H1 (cell line): ENCODE measurements at regions not wholly inside any gene's neighbourhood (a gene's known extent, or its start where the extent isn't known, plus 50 kb on each side); places are given as distances from the start of the nearest gene placed in this dataset.

Experiments used
- CTCF ChIA-PET: fragments of 300-600 bp; sonication (Branson Sonifier 250); formaldehyde crosslinking; loops from one replicate; lab custom pipeline; 2021; ENCODE audit not compliant: partially characterized antibody; lab: Charles Lee
- POLR2A ChIA-PET: fragments of 300-600 bp; sonication (Branson Sonifier 250); formaldehyde crosslinking; loops from one replicate; lab custom pipeline; 2021; ENCODE audit warnings: inconsistent platforms; ENCODE audit not compliant: partially characterized antibody; lab: Charles Lee
- DNase-seq, 2 experiments: peaks; one replicate each; pipeline versions ENCODE4 v3.0.0 to v3.0.0-alpha.2; 2010 to 2022; ENCODE audit warnings: low spot score in 2 of 2, low read depth in 1 of 2, mixed read lengths in 1 of 2
- FAIRE-seq: peaks from 2 replicates; lab custom pipeline; 2011; peaks lifted over from hg19 to GRCh38; lab: Jason Lieb, UNC
- H2AFZ ChIP-seq: 2 replicates; pipeline ENCODE4 v1.8.1; 2012; ENCODE audit warnings: low read length, inconsistent platforms
- H2AK5ac ChIP-seq: 2 replicates; pipeline ENCODE4 v1.6.1; 2013; ENCODE audit warnings: low read depth, low read length
- H2BK120ac ChIP-seq: replicated peaks from 2 replicates; pipeline ENCODE3; 2013; ENCODE audit warnings: low read depth, low read length, inconsistent platforms
- H2BK12ac ChIP-seq: 2 replicates; pipeline ENCODE4 v1.6.1; 2013; ENCODE audit warnings: low read depth, low read length
- H2BK15ac ChIP-seq: 2 replicates; pipeline ENCODE4 v1.6.1; 2013; ENCODE audit warnings: low read length
- H2BK20ac ChIP-seq: 2 replicates; pipeline ENCODE4 v1.6.1; 2013; ENCODE audit warnings: low read length
- H2BK5ac ChIP-seq: 2 replicates; pipeline ENCODE4 v1.6.1; 2013; ENCODE audit warnings: low read depth, low read length
- H3K14ac ChIP-seq: 2 replicates; pipeline ENCODE4 v1.6.1; 2013; ENCODE audit warnings: inconsistent platforms; ENCODE audit not compliant: insufficient read length
- H3K18ac ChIP-seq: 2 replicates; pipeline ENCODE4 v1.6.1; 2013; ENCODE audit warnings: low read length; ENCODE audit errors: extremely low read depth
- H3K23ac ChIP-seq: 2 replicates; pipeline ENCODE4 v1.6.1; 2013; ENCODE audit warnings: inconsistent platforms; ENCODE audit not compliant: insufficient read length
- H3K23me2 ChIP-seq: 2 replicates; pipeline ENCODE4 v1.6.1; 2013; ENCODE audit warnings: low read depth, low read length
- H3K27ac ChIP-seq: 2 replicates; pipeline ENCODE4 v1.6.1; 2011; ENCODE audit warnings: low read depth, low read length, inconsistent platforms
- H3K27me3 ChIP-seq, 4 experiments: replicated peaks in 1 of 4; 1 replicate in 1 of 4; 2 replicates in 3 of 4; pipeline versions ENCODE4 v1.6.1 to v1.8.1; 2011 to 2013; ENCODE audit warnings: low read length in 3 of 4, mild to moderate bottlenecking in 3 of 4, inconsistent platforms in 2 of 4, mixed read lengths in 2 of 4, moderate library complexity in 1 of 4; ENCODE audit not compliant: control insufficient read depth in 3 of 4, insufficient read depth in 3 of 4; ENCODE audit errors: extremely low read depth in 1 of 4
- H3K36me3 ChIP-seq, 4 experiments: 2 replicates each; pipeline versions ENCODE4 v1.6.1 to v1.8.1; 2011 to 2013; ENCODE audit warnings: mild to moderate bottlenecking in 4 of 4, low read length in 3 of 4, moderate library complexity in 2 of 4, control low read depth in 1 of 4, inconsistent platforms in 1 of 4; ENCODE audit not compliant: insufficient read depth in 4 of 4, control insufficient read depth in 2 of 4
- H3K4ac ChIP-seq: replicated peaks from 2 replicates; pipeline ENCODE3; 2013; ENCODE audit warnings: low read length, low read depth, mixed read lengths, inconsistent platforms; ENCODE audit not compliant: insufficient read length
- H3K4me1 ChIP-seq, 4 experiments: replicated peaks in 1 of 4; 1 replicate in 1 of 4; 2 replicates in 3 of 4; pipeline versions ENCODE4 v1.6.1 to v1.8.1; 2011 to 2013; ENCODE audit warnings: low read length in 3 of 4, inconsistent platforms in 2 of 4, mixed read lengths in 1 of 4; ENCODE audit not compliant: insufficient read depth in 4 of 4, control insufficient read depth in 3 of 4
- H3K4me2 ChIP-seq, 2 experiments: 2 replicates each; pipeline versions ENCODE4 v1.6.1 to v1.8.1; 2011 to 2013; ENCODE audit warnings: low read depth in 2 of 2, low read length in 2 of 2, control low read depth in 1 of 2, inconsistent platforms in 1 of 2, mild to moderate bottlenecking in 1 of 2; ENCODE audit not compliant: insufficient read depth in 1 of 2
- H3K4me3 ChIP-seq, 4 experiments: fragments of 200-600, 300-600 bp in 1 of 4; sonication (generic), shearing (Covaris generic), sonication (Bioruptor Twin) in 1 of 4; 2 replicates each; pipeline versions ENCODE4 v1.5.1 to v1.8.1; 2011 to 2016; ENCODE audit warnings: low read length in 4 of 4, low read depth in 3 of 4, control low read depth in 2 of 4, inconsistent platforms in 2 of 4, mild to moderate bottlenecking in 2 of 4, mixed read lengths in 1 of 4, moderate library complexity in 1 of 4; ENCODE audit not compliant: insufficient read depth in 2 of 4; ENCODE audit errors: extremely low read depth in 1 of 4
- H3K56ac ChIP-seq: replicated peaks from 2 replicates; pipeline ENCODE3; 2013; ENCODE audit warnings: low read depth, mild to moderate bottlenecking, mixed read lengths, low read length, inconsistent platforms; ENCODE audit not compliant: insufficient read length
- H3K79me1 ChIP-seq: 2 replicates; pipeline ENCODE4 v1.6.1; 2013; ENCODE audit warnings: low read depth, low read length, control low read depth
- H3K79me2 ChIP-seq, 2 experiments: 2 replicates each; pipeline versions ENCODE4 v1.6.1 to v1.8.1; 2012 to 2013; ENCODE audit warnings: low read length in 2 of 2, mild to moderate bottlenecking in 2 of 2, inconsistent platforms in 1 of 2; ENCODE audit not compliant: insufficient read depth in 2 of 2, control insufficient read depth in 1 of 2
- H3K9ac ChIP-seq, 4 experiments: replicated peaks in 1 of 4; 1 replicate in 1 of 4; 2 replicates in 3 of 4; pipeline versions ENCODE4 v1.6.1 to v1.8.1; 2011 to 2013; ENCODE audit warnings: low read depth in 3 of 4, low read length in 3 of 4, control low read depth in 2 of 4, mild to moderate bottlenecking in 2 of 4, moderate library complexity in 2 of 4, inconsistent platforms in 1 of 4; ENCODE audit errors: extremely low read depth in 1 of 4
- H3K9me3 ChIP-seq, 2 experiments: 2 replicates each; pipeline versions ENCODE4 v1.6.1 to v1.8.1; 2012 to 2013; ENCODE audit warnings: mild to moderate bottlenecking in 2 of 2, moderate library complexity in 2 of 2, control low read depth in 1 of 2, inconsistent platforms in 1 of 2, low read depth in 1 of 2, low read length in 1 of 2, mixed read lengths in 1 of 2; ENCODE audit not compliant: insufficient read depth in 2 of 2
- H4K20me1 ChIP-seq, 2 experiments: replicated peaks in 1 of 2; 2 replicates each; pipeline versions ENCODE3 to v1.8.1; 2011 to 2013; ENCODE audit warnings: inconsistent platforms in 2 of 2, low read length in 2 of 2, mild to moderate bottlenecking in 1 of 2; ENCODE audit not compliant: insufficient read depth in 2 of 2, control insufficient read depth in 1 of 2
- H4K5ac ChIP-seq: 2 replicates; pipeline ENCODE4 v1.6.1; 2013; ENCODE audit warnings: low read length, low read depth, mixed read lengths, inconsistent platforms; ENCODE audit not compliant: insufficient read length
- H4K8ac ChIP-seq: 2 replicates; pipeline ENCODE4 v1.8.0; 2013; ENCODE audit warnings: mild to moderate bottlenecking, moderate library complexity, low read length, inconsistent platforms; ENCODE audit not compliant: insufficient read depth; ENCODE audit errors: extremely low read depth
- H4K91ac ChIP-seq: replicated peaks from 2 replicates; pipeline ENCODE3; 2013; ENCODE audit warnings: low read length, mixed read lengths, inconsistent platforms; ENCODE audit not compliant: insufficient read length
- ASH2L ChIP-seq: fragments of 200-600, 300-600 bp; sonication (generic); IDR thresholded peaks from one replicate; pipeline ENCODE4 v1.7.1; 2017; ENCODE audit warnings: low read length
- CBX5 ChIP-seq: fragments of 300-800, 300-1000 bp; sonication (generic); IDR thresholded peaks from 2 replicates; pipeline ENCODE4 v1.7.1; 2016; ENCODE audit warnings: antibody characterized with exemption, low read length, low read depth
- CEBPB ChIP-seq: IDR thresholded peaks from 2 replicates; pipeline ENCODE4 v1.6.1; 2012; ENCODE audit warnings: low read depth, low read length
- JUND ChIP-seq: IDR thresholded peaks from 2 replicates; pipeline ENCODE4 v1.6.1; 2011; ENCODE audit warnings: mild to moderate bottlenecking, improper control_type of control experiment, low read length
- RAD21 ChIP-seq, 2 experiments: IDR thresholded peaks in 1 of 2; conservative IDR thresholded peaks in 1 of 2; 2 replicates each; pipeline ENCODE4 v1.6.1; 2011; ENCODE audit warnings: low read depth in 2 of 2, low read length in 2 of 2, improper control_type of control experiment in 1 of 2, inconsistent platforms in 1 of 2, mild to moderate bottlenecking in 1 of 2, moderate library complexity in 1 of 2
- SIX5 ChIP-seq: IDR thresholded peaks from 2 replicates; pipeline ENCODE4 v1.6.1; 2011; ENCODE audit warnings: mild to moderate bottlenecking, low read depth, low read length
- SP1 ChIP-seq: IDR thresholded peaks from 2 replicates; pipeline ENCODE4 v1.6.1; 2011; ENCODE audit warnings: low read depth, low read length
- TBP ChIP-seq: IDR thresholded peaks from 2 replicates; pipeline ENCODE4 v1.6.1; 2011; ENCODE audit warnings: low read depth, low read length, improper control_type of control experiment
- TEAD4 ChIP-seq: IDR thresholded peaks from 2 replicates; pipeline ENCODE4 v1.6.1; 2012; ENCODE audit warnings: low read depth, low read length, inconsistent platforms, mixed read lengths
- WGBS, 2 experiments: shearing (Covaris generic) in 1 of 2; methylation state at CpG; one replicate each; pipeline versions ENCODE4 v1.1.6 to v1.1.7; 2013 to 2015; ENCODE audit warnings: low lambda C conversion rate in 2 of 2, mixed read lengths in 2 of 2, inconsistent platforms in 1 of 2, low coverage in 1 of 2, missing lambda C conversion rate in 1 of 2; ENCODE audit not compliant: insufficient replicate concordance in 2 of 2, insufficient coverage in 1 of 2, insufficient read length in 1 of 2; ENCODE audit errors: extremely low coverage in 1 of 2, missing lambda C conversion rate in 1 of 2; 5-methylcytosine and 5-hydroxymethylcytosine counted together
- TF ChIP-seq, protein P1 (sequence below), 3 experiments: IDR thresholded peaks; 1 replicate in 2 of 3; 2 replicates in 1 of 3; pipeline versions ENCODE4 v1.5.1 to v1.6.1; 2011; ENCODE audit warnings: low read length in 3 of 3, mild to moderate bottlenecking in 3 of 3, inconsistent platforms in 2 of 3, low read depth in 1 of 3, moderate library complexity in 1 of 3; ENCODE audit not compliant: insufficient read depth in 1 of 3; ENCODE audit errors: control extremely low read depth in 1 of 3

DNA sequence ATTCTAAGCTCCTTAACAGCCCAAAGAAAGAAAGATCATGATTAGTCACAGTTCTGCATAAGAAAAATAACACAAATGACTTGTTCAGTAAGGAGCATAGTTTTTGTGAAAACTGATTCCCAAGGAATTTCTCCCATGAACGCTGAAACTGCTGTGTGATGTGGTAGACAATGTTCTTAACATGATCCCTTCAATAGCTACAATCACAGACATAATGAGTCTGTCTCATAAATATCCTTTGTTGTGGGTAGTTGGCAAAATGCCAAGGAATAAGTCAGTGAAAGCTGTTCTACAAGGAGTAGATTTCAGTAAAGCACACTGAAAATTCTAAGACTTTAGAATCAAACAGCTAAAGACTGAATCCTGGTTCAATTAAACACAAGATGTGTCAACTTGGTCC is 404.8 kb downstream of the HLX start:
- Histone ChIP-seq H3K18ac (no peak overlapping the region), H2AFZ (no peak overlapping the region; the same call in 1 of the 2 replicates), H3K27ac (no peak overlapping the region), H3K14ac (no peak overlapping the region), H3K4me2 (no peak overlapping the region), H3K9ac (no peak overlapping the region), H2BK120ac (no peak overlapping the region), H3K79me1 (no peaks in the 10 kb centered on the region), H2AK5ac (no peak overlapping the region), H3K23ac (no peak overlapping the region), H3K4me1 (peaks cover 0 to 4% (median 0%) of the 10 kb centered on the region in 4 experiments; a peak in 1 of 7 replicates), H3K56ac (no peak overlapping the region), H4K5ac (no peak overlapping the region), H2BK20ac (no peak overlapping the region), H3K79me2 (no peaks in the 10 kb centered on the region), H2BK5ac (no peak overlapping the region), H3K9me3 (no peaks in the 10 kb centered on the region), H3K4me3 (no peak overlapping the region), H2BK15ac (no peak overlapping the region), H3K36me3 (no peaks in the 10 kb centered on the region), H4K8ac (no peak overlapping the region), H4K91ac (no peak overlapping the region), H3K4ac (no peak overlapping the region), H3K27me3 (no peaks in the 10 kb centered on the region), H3K23me2 (no peaks in the 10 kb centered on the region), H4K20me1 (no peaks in the 10 kb centered on the region), H2BK12ac (no peak overlapping the region)
- DNase-seq (no peak), FAIRE-seq (no peak)
- WGBS, 2 experiments: 89% methylated on average over 1 of the region's 1 CpG; no CpG with 5 or more reads in 1 of the 2 experiments
- POLR2A ChIA-PET: no interaction called here
- CTCF ChIA-PET: interaction anchor here (0.6 to 2.1 kb wide), 3 partner anchors 9 to 304 kb away, joined by 3 to 9 read pairs (median 8); no protein-coding TSS in a partner anchor
- TF ChIP-seq, protein P1, sequence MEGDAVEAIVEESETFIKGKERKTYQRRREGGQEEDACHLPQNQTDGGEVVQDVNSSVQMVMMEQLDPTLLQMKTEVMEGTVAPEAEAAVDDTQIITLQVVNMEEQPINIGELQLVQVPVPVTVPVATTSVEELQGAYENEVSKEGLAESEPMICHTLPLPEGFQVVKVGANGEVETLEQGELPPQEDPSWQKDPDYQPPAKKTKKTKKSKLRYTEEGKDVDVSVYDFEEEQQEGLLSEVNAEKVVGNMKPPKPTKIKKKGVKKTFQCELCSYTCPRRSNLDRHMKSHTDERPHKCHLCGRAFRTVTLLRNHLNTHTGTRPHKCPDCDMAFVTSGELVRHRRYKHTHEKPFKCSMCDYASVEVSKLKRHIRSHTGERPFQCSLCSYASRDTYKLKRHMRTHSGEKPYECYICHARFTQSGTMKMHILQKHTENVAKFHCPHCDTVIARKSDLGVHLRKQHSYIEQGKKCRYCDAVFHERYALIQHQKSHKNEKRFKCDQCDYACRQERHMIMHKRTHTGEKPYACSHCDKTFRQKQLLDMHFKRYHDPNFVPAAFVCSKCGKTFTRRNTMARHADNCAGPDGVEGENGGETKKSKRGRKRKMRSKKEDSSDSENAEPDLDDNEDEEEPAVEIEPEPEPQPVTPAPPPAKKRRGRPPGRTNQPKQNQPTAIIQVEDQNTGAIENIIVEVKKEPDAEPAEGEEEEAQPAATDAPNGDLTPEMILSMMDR (IDR thresholded peaks at IDR 0.05; ENCODE audit: control extremely low read depth in 1 of 3, insufficient read depth in 1 of 3, low read depth in 1 of 3, low read length in 3 of 3): no peak
- TF ChIP-seq CEBPB: no peak
- no peak for TF ChIP-seq SIX5
- no peak for TF ChIP-seq TEAD4
- no peak for TF ChIP-seq RAD21 (IDR thresholded peaks at IDR 0.05 in 1 of 2, conservative IDR thresholded peaks at IDR 0.05 in 1 of 2; ENCODE audit: low read depth in 2 of 2, low read length in 2 of 2)
- TF ChIP-seq TBP: no peak
- TF ChIP-seq CBX5: no peak
- no peak for TF ChIP-seq JUND
- no peak for TF ChIP-seq ASH2L
- no peak for TF ChIP-seq SP1
